Ovary (tissue), 3 donors: ENCODE measurements at regions not wholly inside any gene's neighbourhood (a gene's known extent, or its start where the extent isn't known, plus 50 kb on each side); places are given as distances from the start of the nearest gene placed in this dataset.

Experiments
- EP300 ChIP-seq: sonication (generic); formaldehyde crosslinking; IDR thresholded peaks from one replicate; pipeline ENCODE4 v1.6.1; 2017; ENCODE audit warnings: antibody characterized with exemption
- POLR2A ChIP-seq: fragments of 450-650 bp; IDR thresholded peaks from one replicate; pipeline ENCODE4 v1.6.1; 2017; ENCODE audit warnings: antibody characterized with exemption, mild to moderate bottlenecking, moderate library complexity
- TF ChIP-seq, protein P1 (sequence below), 3 donors: fragments of 450-650 bp in 2 of 3; fragments of 200-600 bp in 1 of 3; IDR thresholded peaks; one replicate each; pipeline versions ENCODE4 v1.5.1 to v1.8.0; 2016 to 2022; ENCODE audit warnings: antibody characterized with exemption in 3 of 3, mild to moderate bottlenecking in 1 of 3
- donor health status: DM: no; HTN: no; CAD: no.

GRCh38 chr4:38308728-38309311 lies 348.6 kb downstream of the PTTG2 start:
- TF ChIP-seq, protein P1, sequence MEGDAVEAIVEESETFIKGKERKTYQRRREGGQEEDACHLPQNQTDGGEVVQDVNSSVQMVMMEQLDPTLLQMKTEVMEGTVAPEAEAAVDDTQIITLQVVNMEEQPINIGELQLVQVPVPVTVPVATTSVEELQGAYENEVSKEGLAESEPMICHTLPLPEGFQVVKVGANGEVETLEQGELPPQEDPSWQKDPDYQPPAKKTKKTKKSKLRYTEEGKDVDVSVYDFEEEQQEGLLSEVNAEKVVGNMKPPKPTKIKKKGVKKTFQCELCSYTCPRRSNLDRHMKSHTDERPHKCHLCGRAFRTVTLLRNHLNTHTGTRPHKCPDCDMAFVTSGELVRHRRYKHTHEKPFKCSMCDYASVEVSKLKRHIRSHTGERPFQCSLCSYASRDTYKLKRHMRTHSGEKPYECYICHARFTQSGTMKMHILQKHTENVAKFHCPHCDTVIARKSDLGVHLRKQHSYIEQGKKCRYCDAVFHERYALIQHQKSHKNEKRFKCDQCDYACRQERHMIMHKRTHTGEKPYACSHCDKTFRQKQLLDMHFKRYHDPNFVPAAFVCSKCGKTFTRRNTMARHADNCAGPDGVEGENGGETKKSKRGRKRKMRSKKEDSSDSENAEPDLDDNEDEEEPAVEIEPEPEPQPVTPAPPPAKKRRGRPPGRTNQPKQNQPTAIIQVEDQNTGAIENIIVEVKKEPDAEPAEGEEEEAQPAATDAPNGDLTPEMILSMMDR (IDR thresholded peaks at IDR 0.05) = no peak
- TF ChIP-seq EP300 (no peak), POLR2A (no peak)
